ENCODE measurements at regions not wholly inside any gene's neighbourhood (a gene's known extent, or its start where the extent isn't known, plus 50 kb on each side); places are given as distances from the start of the nearest gene placed in this dataset.

- Histone ChIP-seq H3K4me1 (no peaks in the 10 kb centered on the region), H3K9me3 (no peaks in the 10 kb centered on the region), H3K36me3 (no peaks in the 10 kb centered on the region), H3K27me3 (no peaks in the 10 kb centered on the region), H3K4me3 (no peak overlapping the region), H3K27ac (no peak overlapping the region)
- no peak for TF ChIP-seq CTCF (IDR thresholded peaks at IDR 0.05)
- TF ChIP-seq POLR2A (IDR thresholded peaks at IDR 0.05), result no peak
- intact Hi-C loops (cut with DNase I; ENCODE audit: low total_unique reads), result no loop called here
- no peak for DNase-seq
Observed at GRCh38 chrX:118250445-118250844, 95.5 kb upstream of the WDR44 start.

GRCh38 chrX:118251271-118251670 lies 94.6 kb upstream of the WDR44 start:
- Histone ChIP-seq H3K9me3 (no peaks in the 10 kb centered on the region), H3K4me3 (no peak overlapping the region), H3K27me3 (no peaks in the 10 kb centered on the region), H3K4me1 (no peaks in the 10 kb centered on the region), H3K36me3 (no peaks in the 10 kb centered on the region), H3K27ac (peak overlapping the region; percentile 45 to 58)
- TF ChIP-seq POLR2A (IDR thresholded peaks at IDR 0.05), result no peak
- TF ChIP-seq CTCF (IDR thresholded peaks at IDR 0.05), result no peak
- DNase-seq, result no peak
- intact Hi-C loops (cut with DNase I; ENCODE audit: low total_unique reads), result no loop called here

DNA sequence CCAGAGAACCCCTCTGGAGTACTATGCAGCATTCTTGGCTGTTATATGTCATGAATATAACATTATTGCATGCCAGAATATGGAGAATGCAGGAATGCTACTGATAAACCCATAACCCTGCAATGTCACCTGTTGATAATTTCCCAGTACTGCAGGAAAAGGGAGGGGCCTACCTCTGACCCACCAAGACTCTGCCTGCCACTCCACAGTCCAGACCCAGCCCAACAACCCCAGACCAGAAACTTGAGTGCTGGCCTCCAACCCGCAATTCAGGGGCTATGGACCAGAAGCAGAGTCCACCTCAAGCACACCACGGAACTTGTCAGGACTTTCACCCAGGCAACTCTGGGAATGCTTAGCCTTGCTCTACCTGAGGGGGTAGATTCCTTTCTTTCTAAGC lies 92.9 kb upstream of the WDR44 start:
- no peak for TF ChIP-seq CTCF (IDR thresholded peaks at IDR 0.05)
- TF ChIP-seq POLR2A (IDR thresholded peaks at IDR 0.05), result no peak
- intact Hi-C loops (cut with DNase I; ENCODE audit: low total_unique reads), result no loop called here

DNA sequence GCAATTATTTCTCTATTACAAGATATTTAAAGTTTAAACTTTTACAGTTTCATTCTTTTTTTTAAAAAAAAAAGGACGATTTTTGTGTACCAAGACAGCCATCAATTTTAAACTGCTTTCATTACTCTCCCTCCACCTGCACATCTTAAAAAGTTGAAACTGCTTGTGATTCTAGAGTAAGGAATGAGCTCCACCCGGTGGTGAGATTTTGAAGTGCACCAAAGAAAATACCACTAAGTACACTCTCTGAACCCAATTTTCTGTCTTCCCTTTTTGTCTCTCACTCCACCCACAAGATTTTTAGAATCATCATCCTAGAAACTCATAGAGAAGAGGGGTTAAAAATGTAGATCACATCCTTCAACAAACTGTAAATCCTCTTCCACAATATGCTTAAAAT lies 91.3 kb upstream of the WDR44 start:
- intact Hi-C loops (cut with DNase I; ENCODE audit: low total_unique reads), result no loop called here
- TF ChIP-seq POLR2A (IDR thresholded peaks at IDR 0.05) (no peak), CTCF (IDR thresholded peaks at IDR 0.05) (peak; percentile 62 to 70 (median 66))
- no peaks in the 10 kb centered on the region for H3K27me3 ChIP-seq
- H3K27ac ChIP-seq, result no peak overlapping the region
- no peaks in the 10 kb centered on the region for H3K9me3 ChIP-seq
- H3K4me3 ChIP-seq, result no peak overlapping the region
- H3K4me1 ChIP-seq, result no peaks in the 10 kb centered on the region
- H3K36me3 ChIP-seq, result no peaks in the 10 kb centered on the region
- DNase-seq, result peak; percentile 19 to 53

More for the DNA sequence above, 92.9 kb upstream of the WDR44 start:
- DNase-seq, result no peak
- Histone ChIP-seq H3K4me1 (no peaks in the 10 kb centered on the region), H3K9me3 (no peaks in the 10 kb centered on the region), H3K36me3 (no peaks in the 10 kb centered on the region), H3K4me3 (no peak overlapping the region), H3K27me3 (no peaks in the 10 kb centered on the region), H3K27ac (no peak overlapping the region)

GRCh38 chrX:118255921-118256320 lies 90.0 kb upstream of the WDR44 start:
- Histone ChIP-seq H3K4me3 (no peak overlapping the region), H3K36me3 (no peaks in the 10 kb centered on the region), H3K27ac (no peak overlapping the region), H3K27me3 (no peaks in the 10 kb centered on the region), H3K4me1 (no peaks in the 10 kb centered on the region), H3K9me3 (no peaks in the 10 kb centered on the region)
- intact Hi-C loops (cut with DNase I; ENCODE audit: low total_unique reads), result no loop called here
- TF ChIP-seq POLR2A (IDR thresholded peaks at IDR 0.05), result no peak
- TF ChIP-seq CTCF (IDR thresholded peaks at IDR 0.05), result no peak
- no peak for DNase-seq

Measured in uterus (tissue), 3 donors.